ENCODE measurements at regions not wholly inside any gene's neighbourhood (a gene's known extent, or its start where the extent isn't known, plus 50 kb on each side); places are given as distances from the start of the nearest gene placed in this dataset.

GRCh38 chr9:14398473-14398872 is 84.5 kb upstream of the NFIB start:
- Histone ChIP-seq H3K4me1 (no peaks in the 10 kb centered on the region), H3K4me2 (ENCODE audit: low read length) (no peak overlapping the region), H3K4me3 (ENCODE audit: low read depth, low read length) (no peak overlapping the region), H3K27ac (no peak overlapping the region), H2AFZ (no peak overlapping the region), H3K79me2 (no peaks in the 10 kb centered on the region), H3K9ac (no peak overlapping the region), H3K9me3 (ENCODE audit: control insufficient read depth, low read length) (no peaks in the 10 kb centered on the region), H3K27me3 (ENCODE audit: control insufficient read depth, insufficient read depth, low read length) (no peaks in the 10 kb centered on the region), H3K36me3 (ENCODE audit: control insufficient read depth, insufficient read depth, low read length) (no peaks in the 10 kb centered on the region)
- TF ChIP-seq CTCF (IDR thresholded peaks at IDR 0.05), result no peak

DNA sequence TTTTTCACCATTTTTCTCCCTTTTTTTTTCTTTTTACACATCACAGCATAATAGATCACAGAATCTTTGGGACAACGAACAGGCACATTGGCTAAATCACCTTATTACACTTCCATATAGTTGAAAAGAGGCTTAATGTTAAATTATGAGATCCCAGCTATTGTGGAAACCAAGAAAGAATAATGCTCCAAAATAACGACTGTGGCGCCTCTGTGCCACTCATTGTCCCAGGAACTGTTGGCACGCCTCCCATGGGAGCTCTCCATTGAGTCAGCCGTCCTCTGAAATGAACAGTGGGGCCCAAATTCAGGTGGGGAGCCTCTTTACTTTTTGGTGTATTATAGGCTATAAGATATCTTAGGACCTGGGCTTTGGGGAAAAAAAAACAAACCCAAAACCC is 82.2 kb upstream of the NFIB start:
- no peak overlapping the region for H3K4me3 ChIP-seq (ENCODE audit: low read depth, low read length)
- no peaks in the 10 kb centered on the region for H3K36me3 ChIP-seq (ENCODE audit: control insufficient read depth, insufficient read depth, low read length)
- no peaks in the 10 kb centered on the region for H3K27me3 ChIP-seq (ENCODE audit: control insufficient read depth, insufficient read depth, low read length)
- H3K4me1 ChIP-seq, result no peaks in the 10 kb centered on the region
- H2AFZ ChIP-seq, result no peak overlapping the region
- no peak for TF ChIP-seq CTCF (IDR thresholded peaks at IDR 0.05)
- H3K79me2 ChIP-seq, result no peaks in the 10 kb centered on the region
- H3K4me2 ChIP-seq (ENCODE audit: low read length), result no peak overlapping the region
- no peak overlapping the region for H3K9ac ChIP-seq
- H3K27ac ChIP-seq, result no peak overlapping the region
- peaks cover 5% of the 10 kb centered on the region for H3K9me3 ChIP-seq (ENCODE audit: control insufficient read depth, low read length)

GRCh38 chr9:14395317-14396082 is 81.6 kb upstream of the NFIB start:
- Histone ChIP-seq H3K4me3 (ENCODE audit: low read depth, low read length) (no peak overlapping the region), H3K36me3 (ENCODE audit: control insufficient read depth, insufficient read depth, low read length) (no peaks in the 10 kb centered on the region), H3K4me2 (ENCODE audit: low read length) (no peak overlapping the region), H3K9ac (no peak overlapping the region), H2AFZ (no peak overlapping the region), H3K9me3 (ENCODE audit: control insufficient read depth, low read length) (peaks cover 5% of the 10 kb centered on the region), H3K27me3 (ENCODE audit: control insufficient read depth, insufficient read depth, low read length) (no peaks in the 10 kb centered on the region), H3K27ac (no peak overlapping the region), H3K79me2 (no peaks in the 10 kb centered on the region), H3K4me1 (no peaks in the 10 kb centered on the region)
- no peak for TF ChIP-seq CTCF (IDR thresholded peaks at IDR 0.05)

- no peak for TF ChIP-seq CTCF (IDR thresholded peaks at IDR 0.05)
- no peak overlapping the region for H3K27ac ChIP-seq
- H3K27me3 ChIP-seq (ENCODE audit: control insufficient read depth, insufficient read depth, low read length), result no peaks in the 10 kb centered on the region
- no peak overlapping the region for H3K9ac ChIP-seq
- no peak overlapping the region for H3K4me3 ChIP-seq (ENCODE audit: low read depth, low read length)
- no peak overlapping the region for H3K4me2 ChIP-seq (ENCODE audit: low read length)
- H3K36me3 ChIP-seq (ENCODE audit: control insufficient read depth, insufficient read depth, low read length), result no peaks in the 10 kb centered on the region
- no peak overlapping the region for H2AFZ ChIP-seq
- peaks cover 5% of the 10 kb centered on the region for H3K9me3 ChIP-seq (ENCODE audit: control insufficient read depth, low read length)
- no peaks in the 10 kb centered on the region for H3K4me1 ChIP-seq
- H3K79me2 ChIP-seq, result no peaks in the 10 kb centered on the region
Observed at GRCh38 chr9:14393418-14393817, 79.5 kb upstream of the NFIB start.

DNA sequence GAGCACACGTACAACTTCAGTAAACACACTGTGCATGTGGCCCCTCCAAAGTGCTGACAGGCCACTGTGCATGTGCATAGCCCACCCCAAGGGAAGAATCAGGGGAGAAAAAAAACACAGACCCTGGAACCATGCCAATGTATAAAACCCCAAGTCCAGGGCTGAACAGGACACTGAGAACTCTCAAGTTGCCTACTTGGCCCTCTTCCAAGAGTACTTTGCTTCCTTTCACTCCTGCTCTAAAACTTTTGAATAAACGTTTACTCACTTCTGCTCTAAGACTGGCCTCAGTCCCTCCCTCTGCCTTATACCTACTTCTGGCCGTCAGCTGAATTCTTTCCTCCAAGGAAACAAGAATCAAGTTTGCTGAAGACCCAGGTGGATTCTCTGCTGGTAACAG is 77.7 kb upstream of the NFIB start:
- no peaks in the 10 kb centered on the region for H3K27me3 ChIP-seq (ENCODE audit: control insufficient read depth, insufficient read depth, low read length)
- H3K36me3 ChIP-seq (ENCODE audit: control insufficient read depth, insufficient read depth, low read length), result no peaks in the 10 kb centered on the region
- H3K4me3 ChIP-seq (ENCODE audit: low read depth, low read length), result no peak overlapping the region
- peaks cover 5% of the 10 kb centered on the region for H3K9me3 ChIP-seq (ENCODE audit: control insufficient read depth, low read length)
- no peak overlapping the region for H3K27ac ChIP-seq
- H3K4me2 ChIP-seq (ENCODE audit: low read length), result no peak overlapping the region
- H3K4me1 ChIP-seq, result no peaks in the 10 kb centered on the region
- H2AFZ ChIP-seq, result no peak overlapping the region
- no peak for TF ChIP-seq CTCF (IDR thresholded peaks at IDR 0.05)
- no peaks in the 10 kb centered on the region for H3K79me2 ChIP-seq
- H3K9ac ChIP-seq, result no peak overlapping the region
